ENCODE measurements at regions not wholly inside any gene's neighbourhood (a gene's known extent, or its start where the extent isn't known, plus 50 kb on each side); places are given as distances from the start of the nearest gene placed in this dataset.
"Not testable (repeated sequence)": the region's sequence is repeated elsewhere in the genome, so short reads cannot be mapped to it uniquely, and the experiment has no call there.

DNA sequence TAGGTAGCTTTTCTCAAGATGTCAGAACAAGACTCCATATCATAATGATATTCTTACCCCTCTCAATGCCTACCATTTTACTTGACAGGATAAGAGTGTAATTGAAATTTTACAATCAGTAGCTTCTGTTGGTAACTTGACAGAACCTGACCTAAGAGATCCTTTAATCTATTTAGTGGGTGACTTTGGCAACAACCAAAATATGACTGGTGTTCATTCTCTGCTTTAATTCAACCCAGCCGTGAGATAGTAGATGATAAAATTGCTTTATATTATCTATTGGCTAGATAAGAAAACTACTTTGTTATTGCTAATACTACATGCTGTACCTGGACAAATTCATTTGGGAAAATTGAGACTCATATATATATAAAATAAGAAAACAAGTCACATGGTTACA is 770.2 kb upstream of the NXPH2 start:
- no peaks in the 10 kb centered on the region for H4K20me1 ChIP-seq (ENCODE audit: control insufficient read depth, extremely low read depth, insufficient read depth, low read length)
- H3K27me3 ChIP-seq (ENCODE audit: control insufficient read depth, extremely low read depth, insufficient read depth, low read length): no peaks in the 10 kb centered on the region
- no peak for TF ChIP-seq EZH2 (IDR thresholded peaks at IDR 0.05; ENCODE audit: low read length)
- TF ChIP-seq, protein P1, sequence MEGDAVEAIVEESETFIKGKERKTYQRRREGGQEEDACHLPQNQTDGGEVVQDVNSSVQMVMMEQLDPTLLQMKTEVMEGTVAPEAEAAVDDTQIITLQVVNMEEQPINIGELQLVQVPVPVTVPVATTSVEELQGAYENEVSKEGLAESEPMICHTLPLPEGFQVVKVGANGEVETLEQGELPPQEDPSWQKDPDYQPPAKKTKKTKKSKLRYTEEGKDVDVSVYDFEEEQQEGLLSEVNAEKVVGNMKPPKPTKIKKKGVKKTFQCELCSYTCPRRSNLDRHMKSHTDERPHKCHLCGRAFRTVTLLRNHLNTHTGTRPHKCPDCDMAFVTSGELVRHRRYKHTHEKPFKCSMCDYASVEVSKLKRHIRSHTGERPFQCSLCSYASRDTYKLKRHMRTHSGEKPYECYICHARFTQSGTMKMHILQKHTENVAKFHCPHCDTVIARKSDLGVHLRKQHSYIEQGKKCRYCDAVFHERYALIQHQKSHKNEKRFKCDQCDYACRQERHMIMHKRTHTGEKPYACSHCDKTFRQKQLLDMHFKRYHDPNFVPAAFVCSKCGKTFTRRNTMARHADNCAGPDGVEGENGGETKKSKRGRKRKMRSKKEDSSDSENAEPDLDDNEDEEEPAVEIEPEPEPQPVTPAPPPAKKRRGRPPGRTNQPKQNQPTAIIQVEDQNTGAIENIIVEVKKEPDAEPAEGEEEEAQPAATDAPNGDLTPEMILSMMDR (optimal IDR thresholded peaks at IDR 0.05 in 1 of 3, IDR thresholded peaks at IDR 0.05 in 1 of 3, conservative IDR thresholded peaks at IDR 0.05 in 1 of 3; ENCODE audit: extremely low read depth in 1 of 3, insufficient read depth in 2 of 3, low read length in 3 of 3): no peak
- no peak overlapping the region for H3K27ac ChIP-seq (ENCODE audit: control insufficient read depth, insufficient read depth, low read length)
- no peak overlapping the region for H3K9ac ChIP-seq (ENCODE audit: control insufficient read depth, extremely low read depth, insufficient read depth, low read length)
- no peak overlapping the region for H3K4me2 ChIP-seq (ENCODE audit: control insufficient read depth, extremely low read depth, insufficient read depth, low read depth, low read length)
- no peaks in the 10 kb centered on the region for H3K79me2 ChIP-seq (ENCODE audit: control insufficient read depth, insufficient read depth, low read length)
- no peak for FAIRE-seq
- DNase-seq (ENCODE audit: low read depth, low spot score): no peak
- H3K36me3 ChIP-seq (ENCODE audit: control insufficient read depth in 2 of 2, extremely low read depth in 1 of 2, insufficient read depth in 2 of 2, low read length in 2 of 2): no peaks in the 10 kb centered on the region
- no peaks in the 10 kb centered on the region for H3K4me1 ChIP-seq (ENCODE audit: control insufficient read depth, extremely low read depth, insufficient read depth, low read length)
- no peak overlapping the region for H2AFZ ChIP-seq (ENCODE audit: control insufficient read depth, low read length)
- no peak overlapping the region for H3K4me3 ChIP-seq (ENCODE audit: control insufficient read depth in 2 of 3, extremely low read depth in 1 of 3, insufficient read depth in 2 of 3, low read depth in 1 of 3, low read length in 3 of 3)
- no peaks in the 10 kb centered on the region for H3K9me1 ChIP-seq (ENCODE audit: control insufficient read depth, extremely low read depth, insufficient read depth, low read length)
- dilution Hi-C loops (cut with MboI; ENCODE audit: extremely low pct_ligation_motif_present, low sequenced_read_pairs): no loop called here
- H3K9me3 ChIP-seq (ENCODE audit: control insufficient read depth, low read depth, low read length): no peaks in the 10 kb centered on the region

DNA sequence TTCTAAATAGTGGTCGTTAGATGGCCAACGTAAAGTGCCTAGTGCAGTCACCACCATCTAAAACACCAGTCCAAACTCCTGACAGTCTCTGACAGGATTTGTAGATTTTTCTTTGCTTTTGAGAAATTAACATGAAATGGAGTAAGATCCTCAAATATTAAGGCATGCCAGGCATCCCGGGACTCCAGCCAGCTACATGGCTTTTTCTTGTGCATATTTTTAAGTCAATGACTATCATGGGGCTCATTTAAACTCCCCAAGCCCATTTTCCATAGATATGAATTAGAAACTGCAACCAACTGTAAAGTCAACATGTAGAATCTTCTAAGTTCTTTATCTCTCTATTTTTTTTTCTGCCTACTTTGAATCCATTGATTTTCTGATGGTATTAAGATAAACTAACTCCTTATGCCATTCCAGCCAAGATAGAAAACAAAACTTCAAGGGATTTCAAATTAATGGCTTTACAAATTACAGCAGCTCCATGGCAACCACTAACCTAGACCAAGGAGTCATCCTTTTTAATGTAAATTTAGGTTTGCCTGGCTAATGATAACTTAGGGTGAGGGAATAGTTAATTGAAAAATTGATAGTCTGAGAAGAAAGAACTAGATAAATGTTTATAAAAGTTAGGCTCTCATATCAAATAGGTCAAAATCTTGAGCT is 764.1 kb upstream of the NXPH2 start:
- no peak overlapping the region for H3K4me3 ChIP-seq (ENCODE audit: control insufficient read depth in 2 of 3, extremely low read depth in 1 of 3, insufficient read depth in 2 of 3, low read depth in 1 of 3, low read length in 3 of 3)
- no peaks in the 10 kb centered on the region for H3K27me3 ChIP-seq (ENCODE audit: control insufficient read depth, extremely low read depth, insufficient read depth, low read length)
- H3K9me3 ChIP-seq (ENCODE audit: control insufficient read depth, low read depth, low read length): no peaks in the 10 kb centered on the region
- H3K36me3 ChIP-seq (ENCODE audit: control insufficient read depth in 2 of 2, extremely low read depth in 1 of 2, insufficient read depth in 2 of 2, low read length in 2 of 2): no peaks in the 10 kb centered on the region
- TF ChIP-seq EZH2 (IDR thresholded peaks at IDR 0.05; ENCODE audit: low read length): no peak
- TF ChIP-seq, protein P1 (optimal IDR thresholded peaks at IDR 0.05 in 1 of 3, IDR thresholded peaks at IDR 0.05 in 1 of 3, conservative IDR thresholded peaks at IDR 0.05 in 1 of 3; ENCODE audit: extremely low read depth in 1 of 3, insufficient read depth in 2 of 3, low read length in 3 of 3): no peak
- H4K20me1 ChIP-seq (ENCODE audit: control insufficient read depth, extremely low read depth, insufficient read depth, low read length): no peaks in the 10 kb centered on the region
- H3K27ac ChIP-seq (ENCODE audit: control insufficient read depth, insufficient read depth, low read length): no peak overlapping the region
- no peak overlapping the region for H3K4me2 ChIP-seq (ENCODE audit: control insufficient read depth, extremely low read depth, insufficient read depth, low read depth, low read length)
- dilution Hi-C loops (cut with MboI; ENCODE audit: extremely low pct_ligation_motif_present, low sequenced_read_pairs): no loop called here
- H3K9ac ChIP-seq (ENCODE audit: control insufficient read depth, extremely low read depth, insufficient read depth, low read length): no peak overlapping the region
- FAIRE-seq (no peak), DNase-seq (ENCODE audit: low read depth, low spot score) (no peak)
- H2AFZ ChIP-seq (ENCODE audit: control insufficient read depth, low read length): no peak overlapping the region
- H3K79me2 ChIP-seq (ENCODE audit: control insufficient read depth, insufficient read depth, low read length): no peaks in the 10 kb centered on the region
- no peaks in the 10 kb centered on the region for H3K4me1 ChIP-seq (ENCODE audit: control insufficient read depth, extremely low read depth, insufficient read depth, low read length)
- H3K9me1 ChIP-seq (ENCODE audit: control insufficient read depth, extremely low read depth, insufficient read depth, low read length): no peaks in the 10 kb centered on the region

DNA sequence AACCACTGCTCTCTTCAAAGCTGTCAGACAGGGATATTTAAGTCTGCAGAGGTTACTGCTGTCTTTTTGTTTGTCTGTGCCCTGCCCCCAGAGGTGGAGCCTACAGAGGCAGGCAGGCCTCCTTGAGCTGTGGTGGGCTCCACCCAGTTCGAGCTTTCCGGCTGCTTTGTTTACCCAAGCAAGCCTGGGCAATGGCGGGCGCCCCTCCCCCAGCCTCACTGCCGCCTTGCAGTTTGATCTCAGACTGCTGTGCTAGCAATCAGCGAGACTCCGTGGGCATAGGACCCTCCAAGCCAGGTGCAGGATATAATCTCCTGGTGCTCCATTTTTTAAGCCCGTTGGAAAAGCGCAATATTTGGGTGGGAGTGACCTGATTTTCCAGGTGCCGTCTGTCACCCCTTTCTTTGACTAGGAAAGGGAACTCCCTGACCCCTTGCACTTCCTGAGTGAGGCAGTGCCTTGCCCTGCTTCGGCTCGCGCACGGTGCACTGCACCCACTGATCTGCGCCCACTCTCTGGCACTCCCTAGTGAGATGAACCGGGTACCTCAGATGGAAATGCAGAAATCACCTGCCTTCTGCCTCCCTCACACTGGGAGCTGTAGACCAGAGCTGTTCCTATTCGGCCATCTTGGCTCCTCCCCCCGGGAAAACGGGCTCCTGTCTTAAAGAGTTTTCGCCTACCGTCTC is 758.3 kb upstream of the NXPH2 start:
- FAIRE-seq; H3K4me2 ChIP-seq (ENCODE audit: control insufficient read depth, extremely low read depth, insufficient read depth, low read depth, low read length); H3K9me1 ChIP-seq (ENCODE audit: control insufficient read depth, extremely low read depth, insufficient read depth, low read length); H4K20me1 ChIP-seq (ENCODE audit: control insufficient read depth, extremely low read depth, insufficient read depth, low read length); H3K4me3 ChIP-seq (ENCODE audit: control insufficient read depth in 2 of 3, extremely low read depth in 1 of 3, insufficient read depth in 2 of 3, low read depth in 1 of 3, low read length in 3 of 3); H3K4me1 ChIP-seq (ENCODE audit: control insufficient read depth, extremely low read depth, insufficient read depth, low read length); H2AFZ ChIP-seq (ENCODE audit: control insufficient read depth, low read length); DNase-seq (ENCODE audit: low read depth, low spot score); H3K79me2 ChIP-seq (ENCODE audit: control insufficient read depth, insufficient read depth, low read length); dilution Hi-C loops (cut with MboI; ENCODE audit: extremely low pct_ligation_motif_present, low sequenced_read_pairs); H3K9ac ChIP-seq (ENCODE audit: control insufficient read depth, extremely low read depth, insufficient read depth, low read length); H3K27ac ChIP-seq (ENCODE audit: control insufficient read depth, insufficient read depth, low read length); H3K27me3 ChIP-seq (ENCODE audit: control insufficient read depth, extremely low read depth, insufficient read depth, low read length); H3K36me3 ChIP-seq (ENCODE audit: control insufficient read depth in 2 of 2, extremely low read depth in 1 of 2, insufficient read depth in 2 of 2, low read length in 2 of 2); H3K9me3 ChIP-seq (ENCODE audit: control insufficient read depth, low read depth, low read length): not testable (repeated sequence)
